ENCODE measurements at regions not wholly inside any gene's neighbourhood (a gene's known extent, or its start where the extent isn't known, plus 50 kb on each side); places are given as distances from the start of the nearest gene placed in this dataset.

DNA sequence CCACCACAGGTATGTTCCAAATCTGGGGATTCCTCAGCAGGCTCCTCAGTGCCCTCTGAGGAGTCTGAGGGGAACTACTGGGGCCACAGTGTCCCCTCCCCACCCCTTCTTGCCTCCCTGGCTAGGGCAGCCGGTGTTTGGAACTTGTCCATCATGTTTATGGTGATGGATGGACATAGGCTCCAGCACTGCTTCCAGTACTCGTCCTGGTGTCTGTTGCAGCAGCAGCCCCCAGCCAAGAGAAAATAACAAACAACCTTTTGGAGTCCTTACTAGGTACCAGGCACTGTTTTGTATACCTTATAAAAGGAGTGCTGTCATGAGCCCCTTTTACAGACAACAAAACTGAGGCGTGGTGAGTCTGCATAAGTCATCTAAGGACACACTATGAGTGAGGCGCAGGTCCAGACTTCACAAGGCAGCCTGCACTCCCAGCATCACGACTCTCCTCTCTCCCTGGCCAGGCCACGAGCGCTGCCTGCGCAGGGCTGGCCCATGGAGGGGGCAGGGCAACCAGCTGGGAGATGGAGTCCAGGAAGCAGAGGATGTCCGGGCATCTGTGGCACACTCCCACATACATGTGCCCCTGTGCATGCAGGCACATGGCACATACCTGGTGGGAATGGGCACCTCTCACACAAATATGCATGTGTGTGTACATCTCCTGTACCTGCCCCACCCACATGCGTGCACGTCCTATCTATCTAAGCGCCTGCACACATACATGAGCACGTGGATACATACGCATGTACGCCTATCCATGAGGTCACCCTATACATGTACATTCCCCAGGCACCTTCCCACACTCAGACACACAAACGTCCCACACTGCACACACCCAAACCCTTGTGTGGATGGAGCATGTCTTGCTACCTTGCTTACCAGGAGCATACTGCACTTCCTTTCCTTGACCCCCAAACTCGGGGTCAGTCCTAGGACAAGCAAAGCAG is 152.7 kb downstream of the VEGFA start:
- ATAC-seq (no peak), DNase-seq (no peak)
- intact Hi-C loops (cut with DNase I) = no loop called here

GRCh38 chr6:43921548-43922425 is 151.8 kb downstream of the VEGFA start:
- intact Hi-C loops (cut with DNase I) = no loop called here
- ATAC-seq = no peak
- no peak for DNase-seq

GRCh38 chr6:43921039-43921438 is 151.0 kb downstream of the VEGFA start:
- ATAC-seq = no peak
- intact Hi-C loops (cut with DNase I) = no loop called here
- DNase-seq = no peak

DNA sequence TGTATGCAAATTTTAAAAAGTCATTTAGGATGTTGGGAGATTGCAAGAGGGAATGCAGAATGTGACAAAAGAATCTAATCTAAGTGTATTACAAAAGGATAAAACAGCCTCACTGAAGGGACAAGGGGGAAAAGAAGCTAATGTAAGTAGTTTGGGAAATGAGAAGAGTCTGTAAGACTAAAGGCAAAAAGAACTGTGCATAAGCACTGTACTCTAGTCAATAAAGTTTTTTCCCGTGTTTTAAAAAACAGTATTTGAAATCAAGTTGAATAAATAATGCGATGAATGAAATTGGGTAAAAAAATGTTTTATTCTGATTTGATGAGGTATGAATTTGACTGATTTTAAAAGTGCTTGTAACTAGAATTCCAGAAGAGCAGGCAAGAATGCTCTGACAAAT is 149.8 kb downstream of the VEGFA start:
- intact Hi-C loops (cut with DNase I) = no loop called here
- DNase-seq (no peak), ATAC-seq (no peak)

GRCh38 chr6:43917878-43918382 is 147.9 kb downstream of the VEGFA start:
- ATAC-seq (peak in 1 of 2 donors; percentile 41), DNase-seq (no peak)
- intact Hi-C loops (cut with DNase I) = no loop called here

- intact Hi-C loops (cut with DNase I) = no loop called here
- peak; percentile 50 to 57 for ATAC-seq
- DNase-seq = peak; percentile 58
Measured at GRCh38 chr6:43916924-43917877, 147.2 kb downstream of the VEGFA start.

- ATAC-seq (peak in 1 of 2 donors; percentile 73), DNase-seq (no peak)
- intact Hi-C loops (cut with DNase I) = no loop called here
Measured at GRCh38 chr6:43915986-43916923, 146.2 kb downstream of the VEGFA start.

GRCh38 chr6:43915208-43915869 is 145.3 kb downstream of the VEGFA start:
- intact Hi-C loops (cut with DNase I) = no loop called here
- ATAC-seq = no peak
- no peak for DNase-seq

- DNase-seq = no peak
- no peak for ATAC-seq
- intact Hi-C loops (cut with DNase I) = no loop called here
Measured at GRCh38 chr6:43914272-43915147, 144.5 kb downstream of the VEGFA start.

DNA sequence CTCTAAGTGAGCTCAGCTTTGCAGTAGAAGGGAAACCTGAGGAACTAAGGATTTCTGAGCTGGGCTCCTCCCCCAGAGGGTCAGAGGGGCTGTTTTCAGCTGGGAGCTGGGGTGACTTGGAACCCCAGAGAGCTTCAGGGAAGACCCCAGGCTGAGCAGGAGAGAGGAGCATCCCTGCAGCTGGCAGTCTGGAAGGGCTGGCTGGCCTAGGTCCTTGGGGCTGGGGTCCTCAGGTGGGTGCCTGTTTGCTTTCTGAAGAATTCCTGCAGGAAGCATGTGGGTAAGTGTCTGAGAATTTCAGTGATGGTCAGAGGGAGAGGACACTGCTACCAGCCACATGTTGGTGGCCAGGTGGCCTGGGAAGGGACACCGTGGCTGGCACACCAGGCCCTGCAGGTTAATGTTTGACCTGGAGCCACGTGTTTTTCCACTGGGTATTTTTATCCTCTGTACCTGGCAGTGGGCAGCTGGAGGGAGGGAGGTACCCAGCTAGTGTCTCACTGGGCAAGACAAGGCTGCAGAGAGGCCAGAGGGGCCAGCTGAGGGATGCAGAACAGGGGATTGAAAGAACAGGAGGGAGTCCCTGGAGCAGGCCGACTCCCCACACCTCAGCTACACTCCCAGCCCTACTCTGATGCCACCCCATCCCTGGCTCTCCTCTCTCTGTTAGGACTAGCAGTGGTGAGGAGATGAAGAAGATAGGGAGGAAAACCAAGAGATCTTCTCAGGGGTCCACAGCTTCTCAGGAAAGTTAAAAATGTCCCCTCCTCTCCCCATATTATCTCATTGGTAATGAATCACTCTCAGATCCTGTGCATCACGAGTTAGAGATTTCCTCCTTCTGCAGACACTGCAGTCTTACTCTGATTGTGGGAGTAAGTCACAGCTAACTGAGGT is 143.6 kb downstream of the VEGFA start:
- ATAC-seq (no peak), DNase-seq (no peak)
- intact Hi-C loops (cut with DNase I) = no loop called here

DNA sequence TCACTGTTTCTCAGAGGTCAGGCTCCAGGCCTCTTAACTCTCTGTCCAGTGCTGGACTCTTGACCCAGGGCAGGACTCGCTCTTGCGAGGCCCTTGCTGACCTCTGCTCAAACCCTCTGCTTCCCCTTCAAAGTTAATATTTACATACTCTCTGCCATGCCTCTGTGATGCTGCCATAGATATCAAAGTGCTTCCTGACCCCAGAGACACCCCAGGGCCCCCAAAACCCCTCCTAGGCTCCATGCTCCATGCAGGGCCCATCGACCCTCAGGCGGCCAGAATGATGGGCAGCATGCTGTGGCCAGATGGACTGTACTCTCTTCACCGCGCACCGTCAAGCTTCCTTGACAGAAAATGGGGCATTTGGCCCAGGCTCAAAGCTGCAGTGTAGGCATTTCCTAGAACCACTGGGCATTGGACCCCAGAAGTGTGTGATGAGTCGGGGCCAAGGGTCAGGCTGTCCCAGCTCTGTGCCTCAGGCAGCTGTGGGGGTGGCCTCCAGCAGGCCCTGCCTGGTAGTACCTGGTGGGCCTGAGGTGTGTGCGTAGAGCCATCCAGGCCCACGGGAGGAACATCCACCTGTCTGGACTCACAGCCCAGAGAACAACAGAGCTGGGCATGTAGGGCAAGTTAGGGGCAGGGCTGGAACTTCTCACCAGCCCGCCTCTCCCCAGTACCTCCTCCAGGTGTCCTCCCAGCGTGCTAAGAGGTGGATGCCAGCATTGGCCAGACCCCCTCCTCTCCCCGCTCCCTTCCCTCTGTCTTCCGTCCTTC is 142.8 kb downstream of the VEGFA start:
- DNase-seq (no peak), ATAC-seq (no peak)
- intact Hi-C loops (cut with DNase I) = no loop called here

DNA sequence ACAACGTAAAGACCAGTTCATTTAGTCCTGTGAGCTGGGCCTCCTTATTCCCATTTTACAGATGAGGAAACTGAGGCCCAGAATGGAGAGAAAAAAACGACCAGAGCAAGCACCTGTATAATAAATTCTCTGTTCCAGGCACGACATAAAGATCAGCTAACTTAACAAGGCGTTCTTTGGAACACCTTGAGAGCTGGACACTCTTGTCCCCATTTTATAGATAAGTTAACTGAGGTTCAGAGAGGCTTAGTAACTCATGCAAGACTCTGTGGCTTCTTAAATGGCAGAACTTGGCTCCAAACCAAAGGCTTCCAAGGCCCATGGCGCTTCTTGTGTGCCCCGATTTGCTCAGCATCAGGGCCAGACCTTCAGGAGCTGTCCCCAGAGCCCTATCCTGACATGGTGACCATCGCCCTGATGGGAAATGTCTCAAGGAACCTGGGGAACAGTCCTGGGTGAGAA is 142.1 kb downstream of the VEGFA start:
- intact Hi-C loops (cut with DNase I) = no loop called here
- DNase-seq = no peak
- no peak for ATAC-seq

DNA sequence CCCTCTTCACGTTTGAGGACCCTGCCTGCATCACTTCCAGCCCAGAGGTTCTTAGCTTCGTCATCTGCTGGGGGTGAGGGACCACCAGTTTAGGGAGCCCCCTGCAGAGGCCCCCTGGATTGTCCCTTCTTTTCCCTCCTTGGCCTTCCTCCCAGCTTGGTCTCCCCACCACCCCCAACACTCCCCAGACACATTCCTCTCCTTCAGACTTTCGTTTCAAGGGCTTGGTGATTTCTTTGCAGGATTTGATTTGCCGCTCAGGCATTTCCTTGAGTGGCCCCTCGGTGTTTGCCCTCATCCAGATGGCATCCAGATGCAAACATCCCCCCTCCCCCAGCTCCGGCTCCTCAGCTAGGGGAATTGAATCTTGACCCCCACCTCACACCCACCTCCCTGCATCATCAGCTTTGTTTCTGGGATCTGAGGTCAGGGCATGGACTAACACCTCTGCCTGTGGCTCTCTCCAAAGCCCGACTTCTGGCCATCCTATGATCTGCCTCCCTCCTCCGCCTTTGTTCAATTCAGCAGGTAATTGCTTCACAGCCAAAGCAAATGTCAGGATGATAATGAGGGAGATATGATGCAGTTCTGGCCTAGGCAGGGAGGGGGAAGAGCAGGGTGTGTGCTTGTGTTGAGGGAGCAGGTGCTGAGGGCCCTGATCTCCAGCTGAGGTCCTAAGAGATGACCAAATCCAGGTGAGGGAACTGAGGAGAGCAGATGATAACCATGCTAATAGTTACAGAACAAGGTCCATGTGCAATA is 141.5 kb downstream of the VEGFA start:
- DNase-seq (no peak), ATAC-seq (no peak)
- intact Hi-C loops (cut with DNase I) = no loop called here

Data from left cardiac atrium (tissue), 4 donors.